Mesendoderm (in vitro differentiated cells): ENCODE measurements at regions not wholly inside any gene's neighbourhood (a gene's known extent, or its start where the extent isn't known, plus 50 kb on each side); places are given as distances from the start of the nearest gene placed in this dataset.

Experiments used
- DNase-seq: peaks from one replicate; pipeline ENCODE4 v3.0.0; 2013
- H2AK5ac ChIP-seq: 2 replicates; pipeline ENCODE4 v1.6.1; 2013; ENCODE audit warnings: low read length, inconsistent platforms
- H2BK120ac ChIP-seq: 2 replicates; pipeline ENCODE4 v1.6.1; 2013; ENCODE audit warnings: low read depth, mild to moderate bottlenecking, low read length, moderate library complexity, mixed read lengths
- H2BK15ac ChIP-seq: replicated peaks from 2 replicates; pipeline ENCODE4 v1.6.1; 2013; ENCODE audit warnings: low read depth, mild to moderate bottlenecking, moderate library complexity
- H2BK5ac ChIP-seq: 2 replicates; pipeline ENCODE4 v1.6.1; 2013; ENCODE audit warnings: low read length, inconsistent platforms
- H3K18ac ChIP-seq: 2 replicates; pipeline ENCODE4 v1.6.1; 2013; ENCODE audit warnings: mild to moderate bottlenecking, low read length, mixed read lengths
- H3K23ac ChIP-seq: one replicate; pipeline ENCODE4 v1.6.1; 2013; ENCODE audit warnings: low read length
- H3K27ac ChIP-seq: 2 replicates; pipeline ENCODE4 v1.5.1; 2013; ENCODE audit warnings: low read depth, mild to moderate bottlenecking, inconsistent platforms, low read length, moderate library complexity
- H3K27me3 ChIP-seq: 2 replicates; pipeline ENCODE4 v1.6.1; 2013; ENCODE audit warnings: low read length, control low read depth, mild to moderate bottlenecking, inconsistent platforms; ENCODE audit not compliant: insufficient read depth, poor library complexity
- H3K36me3 ChIP-seq: 2 replicates; pipeline ENCODE4 v1.6.1; 2013; ENCODE audit warnings: low read length, inconsistent platforms; ENCODE audit not compliant: control insufficient read depth, insufficient read depth
- H3K4ac ChIP-seq: one replicate; pipeline ENCODE4 v1.6.1; 2013; ENCODE audit warnings: low read depth, mild to moderate bottlenecking, low read length, moderate library complexity
- H3K4me1 ChIP-seq: 2 replicates; pipeline ENCODE4 v1.6.1; 2013; ENCODE audit warnings: low read depth, low read length, inconsistent platforms; ENCODE audit not compliant: control insufficient read depth
- H3K4me2 ChIP-seq: 2 replicates; pipeline ENCODE4 v1.6.1; 2013; ENCODE audit warnings: low read length
- H3K4me3 ChIP-seq: 2 replicates; pipeline ENCODE4 v1.5.1; 2013; ENCODE audit warnings: mild to moderate bottlenecking, low read length
- H3K56ac ChIP-seq: one replicate; pipeline ENCODE4 v1.6.1; 2013; ENCODE audit warnings: low read length
- H3K79me1 ChIP-seq: 2 replicates; pipeline ENCODE4 v1.6.1; 2013; ENCODE audit warnings: low read length, inconsistent platforms
- H3K79me2 ChIP-seq: 2 replicates; pipeline ENCODE4 v1.6.1; 2013; ENCODE audit warnings: mild to moderate bottlenecking, low read length; ENCODE audit not compliant: control insufficient read depth, insufficient read depth
- H3K9ac ChIP-seq: 2 replicates; pipeline ENCODE4 v1.6.1; 2013; ENCODE audit warnings: low read length, inconsistent platforms
- H4K5ac ChIP-seq: one replicate; pipeline ENCODE4 v1.6.1; 2013; ENCODE audit warnings: low read length
- H4K8ac ChIP-seq: one replicate; pipeline ENCODE4 v1.6.1; 2013; ENCODE audit warnings: low read depth, mild to moderate bottlenecking, control low read depth, low read length, moderate library complexity
- WGBS: extraction: QIAGEN DNeasy Blood & Tissue Kit; methylation state at CpG from one replicate; pipeline ENCODE4 v1.1.7; 2013; ENCODE audit warnings: low lambda C conversion rate, missing lambda C conversion rate; ENCODE audit not compliant: insufficient coverage; ENCODE audit errors: extremely low coverage; 5-methylcytosine and 5-hydroxymethylcytosine counted together

GRCh38 chr20:55255016-55255415, 750.3 kb downstream of the CBLN4 start:
- no peak overlapping the region for H4K8ac ChIP-seq
- WGBS = no CpG with 5 or more reads among the region's 6 CpGs
- no peak overlapping the region for H3K9ac ChIP-seq
- no peak overlapping the region for H2AK5ac ChIP-seq
- no peak overlapping the region for H2BK5ac ChIP-seq
- no peak overlapping the region for H3K4me3 ChIP-seq
- H3K56ac ChIP-seq = no peak overlapping the region
- no peaks in the 10 kb centered on the region for H3K27me3 ChIP-seq
- H2BK15ac ChIP-seq = no peak overlapping the region
- H4K5ac ChIP-seq = no peak overlapping the region
- H3K4me1 ChIP-seq = no peaks in the 10 kb centered on the region
- no peak overlapping the region for H3K27ac ChIP-seq
- no peak for DNase-seq
- no peak overlapping the region for H3K18ac ChIP-seq
- no peak overlapping the region for H3K4ac ChIP-seq
- no peaks in the 10 kb centered on the region for H3K79me2 ChIP-seq
- no peak overlapping the region for H3K23ac ChIP-seq
- H3K36me3 ChIP-seq = no peaks in the 10 kb centered on the region
- no peak overlapping the region for H3K4me2 ChIP-seq
- no peaks in the 10 kb centered on the region for H3K79me1 ChIP-seq
- H2BK120ac ChIP-seq = no peak overlapping the region

GRCh38 chr20:55253781-55254180, 751.5 kb downstream of the CBLN4 start:
- Histone ChIP-seq H3K18ac (no peak overlapping the region), H3K4me2 (no peak overlapping the region), H4K5ac (no peak overlapping the region), H3K79me2 (no peaks in the 10 kb centered on the region), H3K36me3 (no peaks in the 10 kb centered on the region), H3K4ac (no peak overlapping the region), H2BK15ac (no peak overlapping the region), H3K4me3 (no peak overlapping the region), H4K8ac (no peak overlapping the region), H2BK5ac (no peak overlapping the region), H3K9ac (no peak overlapping the region), H3K79me1 (no peaks in the 10 kb centered on the region), H3K27me3 (no peaks in the 10 kb centered on the region), H3K23ac (no peak overlapping the region), H3K27ac (no peak overlapping the region), H3K4me1 (no peaks in the 10 kb centered on the region), H3K56ac (no peak overlapping the region), H2BK120ac (no peak overlapping the region), H2AK5ac (no peak overlapping the region)
- DNase-seq = no peak
- WGBS = no CpG with 5 or more reads among the region's 1 CpG

GRCh38 chr20:55252521-55252920, 752.8 kb downstream of the CBLN4 start:
- no peaks in the 10 kb centered on the region for H3K4me1 ChIP-seq
- H2AK5ac ChIP-seq = no peak overlapping the region
- H2BK15ac ChIP-seq = no peak overlapping the region
- H3K9ac ChIP-seq = no peak overlapping the region
- H3K79me2 ChIP-seq = no peaks in the 10 kb centered on the region
- H4K8ac ChIP-seq = no peak overlapping the region
- H3K27me3 ChIP-seq = no peaks in the 10 kb centered on the region
- no peak for DNase-seq
- H3K4me2 ChIP-seq = no peak overlapping the region
- H4K5ac ChIP-seq = no peak overlapping the region
- H2BK120ac ChIP-seq = no peak overlapping the region
- no CpG with 5 or more reads among the region's 5 CpGs for WGBS
- H3K4me3 ChIP-seq = no peak overlapping the region
- no peak overlapping the region for H2BK5ac ChIP-seq
- no peaks in the 10 kb centered on the region for H3K36me3 ChIP-seq
- H3K27ac ChIP-seq = no peak overlapping the region
- no peak overlapping the region for H3K56ac ChIP-seq
- no peak overlapping the region for H3K23ac ChIP-seq
- H3K18ac ChIP-seq = no peak overlapping the region
- H3K79me1 ChIP-seq = no peaks in the 10 kb centered on the region
- no peak overlapping the region for H3K4ac ChIP-seq

GRCh38 chr20:55251170-55251569, 754.1 kb downstream of the CBLN4 start:
- Histone ChIP-seq H3K4me3 (no peak overlapping the region), H3K4me1 (no peaks in the 10 kb centered on the region), H3K56ac (no peak overlapping the region), H3K27ac (no peak overlapping the region), H3K23ac (no peak overlapping the region), H2BK15ac (no peak overlapping the region), H3K27me3 (no peaks in the 10 kb centered on the region), H4K8ac (no peak overlapping the region), H2BK5ac (no peak overlapping the region), H3K79me2 (no peaks in the 10 kb centered on the region), H4K5ac (no peak overlapping the region), H3K79me1 (no peaks in the 10 kb centered on the region), H3K4ac (no peak overlapping the region), H3K9ac (no peak overlapping the region), H3K36me3 (no peaks in the 10 kb centered on the region), H3K4me2 (no peak overlapping the region), H2AK5ac (no peak overlapping the region), H3K18ac (no peak overlapping the region), H2BK120ac (no peak overlapping the region)
- DNase-seq = no peak
- WGBS = no CpG with 5 or more reads among the region's 22 CpGs

GRCh38 chr20:55242853-55243252, 762.5 kb downstream of the CBLN4 start:
- H3K23ac ChIP-seq = no peak overlapping the region

GRCh38 chr20:55239269-55239668, 763.9 kb downstream of the DOK5 start:
- no peak overlapping the region for H3K4ac ChIP-seq
- no peak overlapping the region for H3K4me2 ChIP-seq
- H3K79me2 ChIP-seq = no peaks in the 10 kb centered on the region
- H2AK5ac ChIP-seq = no peak overlapping the region
- H3K27ac ChIP-seq = no peak overlapping the region
- no peak overlapping the region for H4K8ac ChIP-seq
- H2BK120ac ChIP-seq = no peak overlapping the region
- no CpG with 5 or more reads among the region's 1 CpG for WGBS
- H3K79me1 ChIP-seq = no peaks in the 10 kb centered on the region
- H3K4me3 ChIP-seq = no peak overlapping the region
- H2BK5ac ChIP-seq = no peak overlapping the region
- no peak overlapping the region for H3K56ac ChIP-seq
- H3K18ac ChIP-seq = no peak overlapping the region
- H3K4me1 ChIP-seq = no peaks in the 10 kb centered on the region
- no peak overlapping the region for H3K9ac ChIP-seq
- H4K5ac ChIP-seq = no peak overlapping the region
- no peak for DNase-seq
- no peaks in the 10 kb centered on the region for H3K36me3 ChIP-seq
- H3K23ac ChIP-seq = no peak overlapping the region
- H3K27me3 ChIP-seq = no peaks in the 10 kb centered on the region
- no peak overlapping the region for H2BK15ac ChIP-seq

More at GRCh38 chr20:55242853-55243252, 762.5 kb downstream of the CBLN4 start:
- Histone ChIP-seq H3K9ac (no peak overlapping the region), H3K18ac (no peak overlapping the region), H3K4ac (no peak overlapping the region), H3K4me2 (no peak overlapping the region), H2BK120ac (no peak overlapping the region), H2BK5ac (no peak overlapping the region), H2BK15ac (no peak overlapping the region), H3K36me3 (no peaks in the 10 kb centered on the region), H3K79me1 (no peaks in the 10 kb centered on the region), H3K79me2 (no peaks in the 10 kb centered on the region), H4K8ac (no peak overlapping the region), H3K4me1 (no peaks in the 10 kb centered on the region), H3K56ac (no peak overlapping the region), H2AK5ac (no peak overlapping the region), H3K4me3 (no peak overlapping the region), H3K27me3 (no peaks in the 10 kb centered on the region), H3K27ac (no peak overlapping the region), H4K5ac (no peak overlapping the region)
- DNase-seq = no peak
